GM18511 (cell line): ENCODE measurements at regions not wholly inside any gene's neighbourhood (a gene's known extent, or its start where the extent isn't known, plus 50 kb on each side); places are given as distances from the start of the nearest gene placed in this dataset.
"Not testable (repeated sequence)": the region's sequence is repeated elsewhere in the genome, so short reads cannot be mapped to it uniquely, and the experiment has no call there.

Source experiments
- ATAC-seq: cut with Tn5 transposase; IDR thresholded peaks from one replicate; pipeline ENCODE4 v1.9.1; 2021; ENCODE audit warnings: mild to moderate bottlenecking, moderate library complexity; ENCODE audit not compliant: unreplicated experiment

- no peak for ATAC-seq
These were observed 104.4 kb downstream of the KLF5 start for GRCh38 chr13:73162912-73163911.

- ATAC-seq: not testable (repeated sequence)
These were observed 101.7 kb downstream of the KLF5 start for GRCh38 chr13:73160371-73161031.

GRCh38 chr13:73158851-73159250 is 100.0 kb downstream of the KLF5 start:
- ATAC-seq: no peak

- ATAC-seq: no peak
These were observed 98.2 kb downstream of the KLF5 start for GRCh38 chr13:73157031-73157430.

GRCh38 chr13:73146707-73147106 is 87.9 kb downstream of the KLF5 start:
- ATAC-seq: no peak

GRCh38 chr13:73142071-73142470 is 83.3 kb downstream of the KLF5 start:
- ATAC-seq: no peak

- ATAC-seq: no peak
These were observed 82.5 kb downstream of the KLF5 start for GRCh38 chr13:73141292-73141771.

GRCh38 chr13:73140801-73141200 is 82.0 kb downstream of the KLF5 start:
- ATAC-seq: no peak

- no peak for ATAC-seq
These were observed 80.1 kb downstream of the KLF5 start for GRCh38 chr13:73138638-73139491.

- ATAC-seq: no peak
These were observed 79.5 kb downstream of the KLF5 start for GRCh38 chr13:73138276-73138637.

- ATAC-seq: no peak
These were observed 78.0 kb downstream of the KLF5 start for GRCh38 chr13:73136776-73137175.

- ATAC-seq: no peak
These were observed 74.7 kb downstream of the KLF5 start for GRCh38 chr13:73133531-73133930.

GRCh38 chr13:73131247-73131646 is 72.4 kb downstream of the KLF5 start:
- ATAC-seq: no peak

- no peak for ATAC-seq
These were observed 70.2 kb downstream of the KLF5 start for GRCh38 chr13:73129023-73129422.
